ENCODE measurements at regions not wholly inside any gene's neighbourhood (a gene's known extent, or its start where the extent isn't known, plus 50 kb on each side); places are given as distances from the start of the nearest gene placed in this dataset.

- TF ChIP-seq CTCF (IDR thresholded peaks at IDR 0.05 in 4 of 5, conservative IDR thresholded peaks at IDR 0.05 in 1 of 5) (no peak), POLR2A (IDR thresholded peaks at IDR 0.05) (no peak)
Observed at GRCh38 chr11:104372111-104372510, 208.2 kb upstream of the PDGFD start.
